SK-N-MC (cell line): ENCODE measurements at regions not wholly inside any gene's neighbourhood (a gene's known extent, or its start where the extent isn't known, plus 50 kb on each side); places are given as distances from the start of the nearest gene placed in this dataset.

ENCODE experiments used
- EZH2 ChIP-seq: fragments of 200-600 bp; sonication (generic); IDR thresholded peaks from one replicate; pipeline ENCODE4 v1.6.1; 2017; ENCODE audit warnings: antibody characterized with exemption
- POLR2AphosphoS5 ChIP-seq: IDR thresholded peaks from 2 replicates; pipeline ENCODE4 v1.6.1; 2012; ENCODE audit warnings: mild to moderate bottlenecking, low read depth, low read length, borderline replicate concordance

- no peak for TF ChIP-seq POLR2AphosphoS5
- TF ChIP-seq EZH2: no peak
Observed at GRCh38 chr10:4532467-4532866, 293.5 kb upstream of the AKR1E2 start.
